HEK293 (cell line): ENCODE measurements at regions not wholly inside any gene's neighbourhood (a gene's known extent, or its start where the extent isn't known, plus 50 kb on each side); places are given as distances from the start of the nearest gene placed in this dataset.

Experiments
- KLF16 ChIP-seq: fragments of 450-650 bp; formaldehyde crosslinking; IDR thresholded peaks from 2 replicates; pipeline ENCODE4 v1.5.1; 2017; ENCODE audit warnings: missing biosample characterization, missing genetic modification characterization
- ZNF776 ChIP-seq: fragments of 450-650 bp; formaldehyde crosslinking; IDR thresholded peaks from 2 replicates; pipeline ENCODE4 v1.5.0; 2017; ENCODE audit warnings: missing biosample characterization, missing genetic modification characterization, borderline replicate concordance
- TF ChIP-seq, protein P1 (sequence below): fragments of 450-650 bp; formaldehyde crosslinking; IDR thresholded peaks from 2 replicates; pipeline ENCODE4 v1.5.1; 2016; ENCODE audit warnings: missing biosample characterization, missing genetic modification characterization

DNA sequence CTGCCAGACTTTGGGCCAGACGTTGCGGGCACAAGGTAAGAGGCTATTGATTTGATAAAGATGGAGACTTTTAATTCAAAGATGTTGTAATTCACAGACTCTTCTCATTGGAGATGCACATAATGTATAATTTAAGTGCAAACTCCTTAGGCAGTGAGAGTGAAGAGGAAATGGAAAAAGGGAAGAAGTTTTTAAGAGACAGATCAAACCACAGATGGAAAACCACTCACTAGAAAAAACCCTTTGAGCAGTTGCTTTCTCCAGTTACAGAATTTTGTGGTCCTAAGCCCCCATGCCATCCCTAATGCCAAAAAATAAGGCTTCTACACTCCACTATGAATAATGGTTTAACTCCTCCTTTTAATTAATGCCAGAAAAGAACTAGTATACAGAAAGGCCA is 977.1 kb upstream of the PRKX start:
- TF ChIP-seq, protein P1, sequence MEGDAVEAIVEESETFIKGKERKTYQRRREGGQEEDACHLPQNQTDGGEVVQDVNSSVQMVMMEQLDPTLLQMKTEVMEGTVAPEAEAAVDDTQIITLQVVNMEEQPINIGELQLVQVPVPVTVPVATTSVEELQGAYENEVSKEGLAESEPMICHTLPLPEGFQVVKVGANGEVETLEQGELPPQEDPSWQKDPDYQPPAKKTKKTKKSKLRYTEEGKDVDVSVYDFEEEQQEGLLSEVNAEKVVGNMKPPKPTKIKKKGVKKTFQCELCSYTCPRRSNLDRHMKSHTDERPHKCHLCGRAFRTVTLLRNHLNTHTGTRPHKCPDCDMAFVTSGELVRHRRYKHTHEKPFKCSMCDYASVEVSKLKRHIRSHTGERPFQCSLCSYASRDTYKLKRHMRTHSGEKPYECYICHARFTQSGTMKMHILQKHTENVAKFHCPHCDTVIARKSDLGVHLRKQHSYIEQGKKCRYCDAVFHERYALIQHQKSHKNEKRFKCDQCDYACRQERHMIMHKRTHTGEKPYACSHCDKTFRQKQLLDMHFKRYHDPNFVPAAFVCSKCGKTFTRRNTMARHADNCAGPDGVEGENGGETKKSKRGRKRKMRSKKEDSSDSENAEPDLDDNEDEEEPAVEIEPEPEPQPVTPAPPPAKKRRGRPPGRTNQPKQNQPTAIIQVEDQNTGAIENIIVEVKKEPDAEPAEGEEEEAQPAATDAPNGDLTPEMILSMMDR (tag by site-specific recombination) = no peak
- TF ChIP-seq ZNF776 (tag by site-specific recombination) (no peak), KLF16 (tag by site-specific recombination) (no peak)
